Bronchial epithelial cell (primary cell): ENCODE measurements at regions not wholly inside any gene's neighbourhood (a gene's known extent, or its start where the extent isn't known, plus 50 kb on each side); places are given as distances from the start of the nearest gene placed in this dataset.

Source experiments
- DNase-seq: peaks from one replicate; pipeline ENCODE4 v3.0.0-alpha.2; 2010; ENCODE audit warnings: low read depth
- FAIRE-seq: peaks from 2 replicates; lab custom pipeline; 2011; peaks lifted over from hg19 to GRCh38; lab: Jason Lieb, UNC
- H3K27me3 ChIP-seq: 2 replicates; pipeline ENCODE4 v1.5.1; 2011; ENCODE audit warnings: low read length; ENCODE audit not compliant: control insufficient read depth, insufficient read depth
- H3K36me3 ChIP-seq: 2 replicates; pipeline ENCODE4 v1.5.1; 2011; ENCODE audit warnings: low read length; ENCODE audit not compliant: control insufficient read depth, insufficient read depth
- H3K4me3 ChIP-seq: 2 replicates; pipeline ENCODE4 v1.5.1; 2011; ENCODE audit warnings: mild to moderate bottlenecking, low read depth, low read length, control low read depth
- TF ChIP-seq, protein P1 (sequence below): IDR thresholded peaks from 2 replicates; pipeline ENCODE4 v1.5.1; 2011; ENCODE audit warnings: mild to moderate bottlenecking, moderate library complexity, low read length, control low read depth, inconsistent platforms; ENCODE audit not compliant: insufficient read depth, severe bottlenecking

GRCh38 chr15:38652998-38653397 lies 88.4 kb upstream of the RASGRP1 start:
- FAIRE-seq (no peak), DNase-seq (no peak)
- H3K4me3 ChIP-seq = no peak overlapping the region
- TF ChIP-seq, protein P1, sequence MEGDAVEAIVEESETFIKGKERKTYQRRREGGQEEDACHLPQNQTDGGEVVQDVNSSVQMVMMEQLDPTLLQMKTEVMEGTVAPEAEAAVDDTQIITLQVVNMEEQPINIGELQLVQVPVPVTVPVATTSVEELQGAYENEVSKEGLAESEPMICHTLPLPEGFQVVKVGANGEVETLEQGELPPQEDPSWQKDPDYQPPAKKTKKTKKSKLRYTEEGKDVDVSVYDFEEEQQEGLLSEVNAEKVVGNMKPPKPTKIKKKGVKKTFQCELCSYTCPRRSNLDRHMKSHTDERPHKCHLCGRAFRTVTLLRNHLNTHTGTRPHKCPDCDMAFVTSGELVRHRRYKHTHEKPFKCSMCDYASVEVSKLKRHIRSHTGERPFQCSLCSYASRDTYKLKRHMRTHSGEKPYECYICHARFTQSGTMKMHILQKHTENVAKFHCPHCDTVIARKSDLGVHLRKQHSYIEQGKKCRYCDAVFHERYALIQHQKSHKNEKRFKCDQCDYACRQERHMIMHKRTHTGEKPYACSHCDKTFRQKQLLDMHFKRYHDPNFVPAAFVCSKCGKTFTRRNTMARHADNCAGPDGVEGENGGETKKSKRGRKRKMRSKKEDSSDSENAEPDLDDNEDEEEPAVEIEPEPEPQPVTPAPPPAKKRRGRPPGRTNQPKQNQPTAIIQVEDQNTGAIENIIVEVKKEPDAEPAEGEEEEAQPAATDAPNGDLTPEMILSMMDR = no peak
- H3K27me3 ChIP-seq = no peaks in the 10 kb centered on the region
- no peaks in the 10 kb centered on the region for H3K36me3 ChIP-seq

GRCh38 chr15:38658431-38658830 lies 93.8 kb upstream of the RASGRP1 start:
- H3K27me3 ChIP-seq = no peaks in the 10 kb centered on the region
- no peaks in the 10 kb centered on the region for H3K36me3 ChIP-seq
- TF ChIP-seq, protein P1 = no peak
- FAIRE-seq = no peak
- no peak overlapping the region for H3K4me3 ChIP-seq
- no peak for DNase-seq

DNA sequence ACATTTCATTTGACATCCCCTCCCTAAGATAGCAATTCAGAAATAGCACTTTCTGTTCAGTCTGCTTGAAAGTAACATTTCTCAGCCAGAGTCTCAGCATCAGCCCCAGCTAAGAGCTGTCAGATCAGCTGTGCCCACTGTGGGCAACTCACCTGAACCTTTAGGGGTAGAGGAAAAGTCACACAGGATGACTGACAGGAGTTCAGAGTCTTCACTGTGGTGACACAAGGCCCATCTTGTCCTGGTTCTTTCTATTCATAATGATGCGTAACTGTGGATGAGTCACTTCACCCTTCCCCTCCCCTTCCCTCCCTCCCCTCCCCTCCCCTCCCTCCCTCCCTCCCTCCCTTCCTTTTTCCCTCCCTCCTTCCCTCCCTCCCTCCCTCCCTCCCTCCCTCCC lies 96.1 kb upstream of the RASGRP1 start:
- no peaks in the 10 kb centered on the region for H3K27me3 ChIP-seq
- no peaks in the 10 kb centered on the region for H3K36me3 ChIP-seq
- DNase-seq (peak; percentile 11), FAIRE-seq (no peak)
- H3K4me3 ChIP-seq = no peak overlapping the region
- TF ChIP-seq, protein P1 = no peak

DNA sequence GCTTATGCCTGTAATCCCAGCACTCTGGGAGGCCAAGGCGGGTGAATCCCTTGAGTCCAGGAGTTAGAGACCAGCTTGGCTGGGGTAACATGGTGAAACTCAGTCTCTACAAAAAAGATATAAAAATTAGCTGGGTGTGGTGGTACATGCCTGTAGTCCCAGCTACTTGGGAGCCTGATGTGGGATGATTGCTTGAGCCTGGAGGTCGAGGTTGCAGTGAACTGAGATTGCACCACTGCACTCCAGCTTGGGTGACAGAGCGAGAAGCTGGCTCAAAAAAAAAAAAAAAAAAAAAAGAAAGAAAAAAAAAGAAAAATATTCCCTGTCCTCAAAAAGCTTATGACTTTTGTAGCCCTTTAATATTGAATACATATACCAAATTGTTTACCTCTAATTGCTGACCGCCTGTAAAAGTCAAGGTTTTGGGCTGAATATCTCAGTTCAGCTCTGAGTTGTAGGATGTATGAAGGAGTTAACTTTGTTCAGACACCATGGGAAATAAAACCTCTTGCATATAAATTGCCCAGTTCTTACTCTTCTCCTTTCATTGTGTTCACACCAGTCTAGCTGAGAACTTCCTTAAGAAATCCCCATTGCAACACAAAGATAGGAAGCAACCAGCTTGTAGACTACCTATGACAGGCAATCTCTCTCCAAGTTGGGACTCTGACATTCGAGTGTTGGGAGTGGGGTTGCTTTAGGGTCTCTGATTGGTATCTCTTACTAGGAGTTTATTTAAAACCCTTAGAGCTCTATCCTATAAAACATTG lies 97.6 kb upstream of the RASGRP1 start:
- no peaks in the 10 kb centered on the region for H3K36me3 ChIP-seq
- no peak for DNase-seq
- TF ChIP-seq, protein P1 = no peak
- FAIRE-seq = no peak
- no peaks in the 10 kb centered on the region for H3K27me3 ChIP-seq
- H3K4me3 ChIP-seq = no peak overlapping the region

GRCh38 chr15:38662805-38663204 lies 98.2 kb upstream of the RASGRP1 start:
- no peak for FAIRE-seq
- TF ChIP-seq, protein P1 = no peak
- DNase-seq = no peak

More at GRCh38 chr15:38662805-38663204, 98.2 kb upstream of the RASGRP1 start:
- Histone ChIP-seq H3K27me3 (no peaks in the 10 kb centered on the region), H3K4me3 (no peak overlapping the region), H3K36me3 (no peaks in the 10 kb centered on the region)
